SKM-1 (cell line): ENCODE measurements at regions not wholly inside any gene's neighbourhood (a gene's known extent, or its start where the extent isn't known, plus 50 kb on each side); places are given as distances from the start of the nearest gene placed in this dataset.
"Not testable (repeated sequence)": the region's sequence is repeated elsewhere in the genome, so short reads cannot be mapped to it uniquely, and the experiment has no call there.

ENCODE experiments used
- DNase-seq: peaks from one replicate; lab custom pipeline; 2025; ENCODE audit not compliant: unreplicated experiment; lab: John Stamatoyannopoulos, UW

GRCh38 chr10:55929291-55929690 is 431.8 kb downstream of the ZWINT start:
- DNase-seq, result no peak

- not testable (repeated sequence) for DNase-seq
Measured at GRCh38 chr10:55899472-55900147, 461.4 kb downstream of the ZWINT start.

- no peak for DNase-seq
Measured at GRCh38 chr10:55897490-55897921, 463.6 kb downstream of the ZWINT start.

GRCh38 chr10:55892276-55892675 is 468.8 kb downstream of the ZWINT start:
- DNase-seq, result no peak

- DNase-seq, result no peak
Measured at GRCh38 chr10:55881588-55881987, 479.5 kb downstream of the ZWINT start.

GRCh38 chr10:55873485-55873884 is 487.6 kb downstream of the ZWINT start:
- DNase-seq, result no peak

GRCh38 chr10:55870186-55870585 is 490.9 kb downstream of the ZWINT start:
- DNase-seq, result no peak

GRCh38 chr10:55867848-55868247 is 493.2 kb downstream of the ZWINT start:
- DNase-seq, result no peak

GRCh38 chr10:55858730-55859129 is 502.3 kb downstream of the ZWINT start:
- DNase-seq, result no peak

- DNase-seq, result no peak
Measured at GRCh38 chr10:55852900-55853299, 508.2 kb downstream of the ZWINT start.

GRCh38 chr10:55837273-55837672 is 523.8 kb downstream of the ZWINT start:
- DNase-seq, result no peak

GRCh38 chr10:55822096-55822495 is 539.0 kb downstream of the ZWINT start:
- DNase-seq, result no peak

GRCh38 chr10:55820478-55820877 is 540.6 kb downstream of the ZWINT start:
- no peak for DNase-seq

GRCh38 chr10:55820071-55820470 is 541.0 kb downstream of the ZWINT start:
- no peak for DNase-seq

GRCh38 chr10:55813451-55814170 is 547.4 kb downstream of the ZWINT start:
- no peak for DNase-seq

GRCh38 chr10:55803055-55803454 is 558.0 kb downstream of the ZWINT start:
- no peak for DNase-seq

- no peak for DNase-seq
Measured at GRCh38 chr10:55801353-55801661, 559.8 kb downstream of the ZWINT start.

GRCh38 chr10:55800602-55801352 is 560.3 kb downstream of the ZWINT start:
- DNase-seq, result no peak

- no peak for DNase-seq
Measured at GRCh38 chr10:55793024-55793423, 568.0 kb downstream of the ZWINT start.

- not testable (repeated sequence) for DNase-seq
Measured at GRCh38 chr10:55790276-55790675, 570.8 kb downstream of the ZWINT start.

GRCh38 chr10:55786461-55787050 is 574.5 kb downstream of the ZWINT start:
- DNase-seq, result no peak

GRCh38 chr10:55782181-55782580 is 578.9 kb downstream of the ZWINT start:
- DNase-seq, result no peak
